ENCODE measurements at regions not wholly inside any gene's neighbourhood (a gene's known extent, or its start where the extent isn't known, plus 50 kb on each side); places are given as distances from the start of the nearest gene placed in this dataset.

DNA sequence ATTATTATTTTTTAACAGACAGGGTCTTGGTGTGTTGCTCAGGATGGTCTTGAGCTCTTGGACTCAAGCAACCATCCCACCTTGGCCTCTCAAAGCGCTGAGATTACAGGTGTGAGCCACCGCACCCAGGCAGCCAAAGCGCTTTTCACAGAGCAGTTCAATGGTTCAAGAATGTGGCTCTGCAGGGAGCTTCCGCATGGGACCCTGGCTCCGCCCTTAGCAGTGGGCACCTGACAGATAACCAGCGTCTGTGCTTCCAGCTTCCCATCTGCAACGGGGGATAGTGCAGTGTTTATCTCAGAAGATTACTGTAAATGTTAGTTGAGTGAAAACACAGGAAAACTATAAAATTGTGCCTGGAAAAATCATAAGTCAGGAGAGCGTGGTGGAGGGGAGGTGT, 99.4 kb downstream of the KCNJ12 start (continued):
- TF ChIP-seq, protein P1, sequence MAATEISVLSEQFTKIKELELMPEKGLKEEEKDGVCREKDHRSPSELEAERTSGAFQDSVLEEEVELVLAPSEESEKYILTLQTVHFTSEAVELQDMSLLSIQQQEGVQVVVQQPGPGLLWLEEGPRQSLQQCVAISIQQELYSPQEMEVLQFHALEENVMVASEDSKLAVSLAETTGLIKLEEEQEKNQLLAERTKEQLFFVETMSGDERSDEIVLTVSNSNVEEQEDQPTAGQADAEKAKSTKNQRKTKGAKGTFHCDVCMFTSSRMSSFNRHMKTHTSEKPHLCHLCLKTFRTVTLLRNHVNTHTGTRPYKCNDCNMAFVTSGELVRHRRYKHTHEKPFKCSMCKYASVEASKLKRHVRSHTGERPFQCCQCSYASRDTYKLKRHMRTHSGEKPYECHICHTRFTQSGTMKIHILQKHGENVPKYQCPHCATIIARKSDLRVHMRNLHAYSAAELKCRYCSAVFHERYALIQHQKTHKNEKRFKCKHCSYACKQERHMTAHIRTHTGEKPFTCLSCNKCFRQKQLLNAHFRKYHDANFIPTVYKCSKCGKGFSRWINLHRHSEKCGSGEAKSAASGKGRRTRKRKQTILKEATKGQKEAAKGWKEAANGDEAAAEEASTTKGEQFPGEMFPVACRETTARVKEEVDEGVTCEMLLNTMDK (IDR thresholded peaks at IDR 0.05; ENCODE audit: borderline replicate concordance, insufficient read depth, low read depth, low read length, poor library complexity, severe bottlenecking) = no peak
- TF ChIP-seq, protein P2, sequence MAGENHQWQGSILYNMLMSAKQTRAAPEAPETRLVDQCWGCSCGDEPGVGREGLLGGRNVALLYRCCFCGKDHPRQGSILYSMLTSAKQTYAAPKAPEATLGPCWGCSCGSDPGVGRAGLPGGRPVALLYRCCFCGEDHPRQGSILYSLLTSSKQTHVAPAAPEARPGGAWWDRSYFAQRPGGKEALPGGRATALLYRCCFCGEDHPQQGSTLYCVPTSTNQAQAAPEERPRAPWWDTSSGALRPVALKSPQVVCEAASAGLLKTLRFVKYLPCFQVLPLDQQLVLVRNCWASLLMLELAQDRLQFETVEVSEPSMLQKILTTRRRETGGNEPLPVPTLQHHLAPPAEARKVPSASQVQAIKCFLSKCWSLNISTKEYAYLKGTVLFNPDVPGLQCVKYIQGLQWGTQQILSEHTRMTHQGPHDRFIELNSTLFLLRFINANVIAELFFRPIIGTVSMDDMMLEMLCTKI (IDR thresholded peaks at IDR 0.05; ENCODE audit: partially characterized antibody) = no peak
- TF ChIP-seq, protein P3, sequence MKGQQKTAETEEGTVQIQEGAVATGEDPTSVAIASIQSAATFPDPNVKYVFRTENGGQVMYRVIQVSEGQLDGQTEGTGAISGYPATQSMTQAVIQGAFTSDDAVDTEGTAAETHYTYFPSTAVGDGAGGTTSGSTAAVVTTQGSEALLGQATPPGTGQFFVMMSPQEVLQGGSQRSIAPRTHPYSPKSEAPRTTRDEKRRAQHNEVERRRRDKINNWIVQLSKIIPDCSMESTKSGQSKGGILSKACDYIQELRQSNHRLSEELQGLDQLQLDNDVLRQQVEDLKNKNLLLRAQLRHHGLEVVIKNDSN (CRISPR knock-in tag; IDR thresholded peaks at IDR 0.05) = no peak
- no peak for TF ChIP-seq NRF1 (conservative IDR thresholded peaks at IDR 0.05 in 1 of 2, IDR thresholded peaks at IDR 0.05 in 1 of 2)
- TF ChIP-seq, protein P4, sequence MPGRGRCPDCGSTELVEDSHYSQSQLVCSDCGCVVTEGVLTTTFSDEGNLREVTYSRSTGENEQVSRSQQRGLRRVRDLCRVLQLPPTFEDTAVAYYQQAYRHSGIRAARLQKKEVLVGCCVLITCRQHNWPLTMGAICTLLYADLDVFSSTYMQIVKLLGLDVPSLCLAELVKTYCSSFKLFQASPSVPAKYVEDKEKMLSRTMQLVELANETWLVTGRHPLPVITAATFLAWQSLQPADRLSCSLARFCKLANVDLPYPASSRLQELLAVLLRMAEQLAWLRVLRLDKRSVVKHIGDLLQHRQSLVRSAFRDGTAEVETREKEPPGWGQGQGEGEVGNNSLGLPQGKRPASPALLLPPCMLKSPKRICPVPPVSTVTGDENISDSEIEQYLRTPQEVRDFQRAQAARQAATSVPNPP (IDR thresholded peaks at IDR 0.05; ENCODE audit: borderline replicate concordance, insufficient read depth, insufficient read length) = no peak
- no peak for TF ChIP-seq GTF2E2 (tag; IDR thresholded peaks at IDR 0.05)
